H1 (cell line): ENCODE measurements at regions not wholly inside any gene's neighbourhood (a gene's known extent, or its start where the extent isn't known, plus 50 kb on each side); places are given as distances from the start of the nearest gene placed in this dataset.
A peak's percentile ranks its signal among the peaks of the same experiment; 100 is the strongest.

ENCODE experiments used
- ASH2L ChIP-seq: fragments of 200-600, 300-600 bp; sonication (generic); IDR thresholded peaks from one replicate; pipeline ENCODE4 v1.7.1; 2017; ENCODE audit warnings: low read length
- BACH1 ChIP-seq: IDR thresholded peaks from 2 replicates; pipeline ENCODE4 v1.6.1; 2012; ENCODE audit warnings: low read length, improper control_type of control experiment
- BCL11A ChIP-seq, 2 experiments: IDR thresholded peaks; one replicate each; pipeline ENCODE4 v1.6.1; 2011; ENCODE audit warnings: low read depth in 2 of 2, low read length in 2 of 2, mild to moderate bottlenecking in 2 of 2
- BRCA1 ChIP-seq: IDR thresholded peaks from 2 replicates; pipeline ENCODE4 v1.6.1; 2012; ENCODE audit warnings: low read depth, low read length, improper control_type of control experiment
- CBX8 ChIP-seq: fragments of 300-800, 300-1000 bp; sonication (generic); IDR thresholded peaks from 2 replicates; pipeline ENCODE4 v1.7.1; 2016; ENCODE audit warnings: low read depth, low read length, borderline replicate concordance
- CREB1 ChIP-seq: IDR thresholded peaks from 2 replicates; pipeline ENCODE4 v1.6.1; 2012; ENCODE audit warnings: inconsistent platforms
- EP300 ChIP-seq, 2 experiments: IDR thresholded peaks; 1 replicate in 1 of 2; 2 replicates in 1 of 2; pipeline ENCODE4 v1.6.1; 2011 to 2012; ENCODE audit warnings: low read depth in 2 of 2, low read length in 2 of 2, mild to moderate bottlenecking in 2 of 2, borderline replicate concordance in 1 of 2, inconsistent platforms in 1 of 2, moderate library complexity in 1 of 2
- FOSL1 ChIP-seq: IDR thresholded peaks from 2 replicates; pipeline ENCODE4 v1.6.1; 2011; ENCODE audit warnings: mild to moderate bottlenecking, low read depth, low read length, moderate library complexity; ENCODE audit not compliant: insufficient read depth
- KDM4A ChIP-seq: IDR thresholded peaks from one replicate; pipeline ENCODE4 v1.7.1; 2012; ENCODE audit warnings: low read depth, mild to moderate bottlenecking, moderate library complexity, low read length, inconsistent platforms; ENCODE audit not compliant: severe bottlenecking
- MAFK ChIP-seq: IDR thresholded peaks from 2 replicates; pipeline ENCODE4 v1.6.1; 2012; ENCODE audit warnings: low read depth, mild to moderate bottlenecking, improper control_type of control experiment, low read length
- RAD21 ChIP-seq, 2 experiments: IDR thresholded peaks in 1 of 2; conservative IDR thresholded peaks in 1 of 2; 2 replicates each; pipeline ENCODE4 v1.6.1; 2011; ENCODE audit warnings: low read depth in 2 of 2, low read length in 2 of 2, improper control_type of control experiment in 1 of 2, inconsistent platforms in 1 of 2, mild to moderate bottlenecking in 1 of 2, moderate library complexity in 1 of 2
- RBBP5 ChIP-seq: IDR thresholded peaks from 2 replicates; pipeline ENCODE4 v1.7.1; 2012; ENCODE audit warnings: low read depth, mild to moderate bottlenecking, inconsistent platforms, low read length, moderate library complexity, borderline replicate concordance
- SAP30 ChIP-seq: fragments of 300-600 bp; sonication (generic); IDR thresholded peaks from 2 replicates; pipeline ENCODE4 v1.7.1; 2012; ENCODE audit warnings: low read length, moderate library complexity, mild to moderate bottlenecking, inconsistent platforms; ENCODE audit not compliant: insufficient read depth, insufficient replicate concordance
- SIN3A ChIP-seq, 2 experiments: IDR thresholded peaks in 1 of 2; conservative IDR thresholded peaks in 1 of 2; 2 replicates each; pipeline ENCODE4 v1.6.1; 2011 to 2012; ENCODE audit warnings: low read length in 2 of 2, improper control_type of control experiment in 1 of 2, low read depth in 1 of 2, mild to moderate bottlenecking in 1 of 2
- SIRT6 ChIP-seq: IDR thresholded peaks from one replicate; pipeline ENCODE4 v1.7.1; 2012; ENCODE audit warnings: low read length, inconsistent platforms
- SP1 ChIP-seq: IDR thresholded peaks from 2 replicates; pipeline ENCODE4 v1.6.1; 2011; ENCODE audit warnings: low read depth, low read length
- TAF7 ChIP-seq: optimal IDR thresholded peaks from 2 replicates; pipeline ENCODE3; 2011; ENCODE audit warnings: low read depth, mild to moderate bottlenecking, inconsistent platforms, low read length, moderate library complexity, borderline replicate concordance
- TBP ChIP-seq: IDR thresholded peaks from 2 replicates; pipeline ENCODE4 v1.6.1; 2011; ENCODE audit warnings: low read depth, low read length, improper control_type of control experiment
- TEAD4 ChIP-seq: IDR thresholded peaks from 2 replicates; pipeline ENCODE4 v1.6.1; 2012; ENCODE audit warnings: low read depth, low read length, inconsistent platforms, mixed read lengths
- YY1 ChIP-seq: IDR thresholded peaks from 2 replicates; pipeline ENCODE4 v1.6.1; 2011; ENCODE audit warnings: low read depth, mild to moderate bottlenecking, low read length
- TF ChIP-seq, protein P1 (sequence below): IDR thresholded peaks from 2 replicates; pipeline ENCODE4 v1.6.1; 2012; ENCODE audit warnings: inconsistent platforms
- TF ChIP-seq, protein P2 (sequence below): IDR thresholded peaks from 2 replicates; pipeline ENCODE4 v1.6.1; 2011; ENCODE audit warnings: low read length, improper control_type of control experiment
- TF ChIP-seq, protein P3 (sequence below): IDR thresholded peaks from 2 replicates; pipeline ENCODE4 v1.6.1; 2011; ENCODE audit warnings: low read depth, mild to moderate bottlenecking, low read length; ENCODE audit not compliant: insufficient read depth

DNA sequence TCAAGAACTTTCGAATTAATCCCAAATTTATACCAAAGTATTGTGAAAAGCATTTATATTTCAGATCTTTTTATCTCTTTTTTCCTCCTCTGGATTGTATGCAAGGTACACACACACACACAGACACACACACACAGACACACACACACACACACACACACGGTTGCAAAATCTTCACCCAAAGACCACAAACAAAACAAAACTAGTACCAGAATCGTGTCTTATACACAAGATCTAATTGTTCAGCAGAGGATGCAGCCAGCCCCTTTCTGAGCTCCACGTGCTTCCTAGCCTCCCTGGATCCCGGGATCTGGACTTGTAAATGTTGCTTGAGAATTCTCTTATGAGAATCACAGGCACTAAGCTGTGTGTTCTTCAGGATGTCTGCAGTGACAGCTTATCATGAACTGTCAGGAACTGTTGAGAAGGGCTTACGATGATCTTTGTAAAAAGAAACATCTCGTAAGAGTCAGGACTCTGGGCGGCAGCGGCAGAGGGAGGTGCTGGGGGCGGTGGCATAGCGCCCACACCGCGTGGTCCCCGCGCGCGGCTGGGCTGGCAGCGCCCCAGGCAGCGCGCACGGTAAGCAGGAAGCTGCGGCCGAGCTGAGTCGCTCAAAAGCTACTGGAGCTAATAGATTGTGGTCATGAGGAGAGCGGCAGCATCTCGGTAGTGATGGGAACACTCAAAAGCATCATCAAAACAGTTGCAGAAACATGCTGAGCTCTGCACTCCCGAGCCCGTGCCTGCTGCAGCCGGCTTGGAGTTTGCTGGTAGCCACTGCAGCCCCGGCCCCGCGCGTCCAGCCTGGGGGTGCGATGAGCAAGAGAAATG is 277.6 kb downstream of the GATA3 start (continued):
- TF ChIP-seq CBX8 (no peak), CREB1 (no peak), SIN3A (conservative IDR thresholded peaks at IDR 0.05 in 1 of 2, IDR thresholded peaks at IDR 0.05 in 1 of 2; ENCODE audit: low read depth in 1 of 2, low read length in 2 of 2) (no peak), RBBP5 (no peak), KDM4A (peak; percentile 73), BCL11A (IDR thresholded peaks at IDR 0.05; ENCODE audit: low read depth in 2 of 2, low read length in 2 of 2) (no peak), TBP (no peak), TAF7 (no peak), SP1 (no peak), MAFK (no peak), ASH2L (peak; percentile 66), EP300 (IDR thresholded peaks at IDR 0.05; ENCODE audit: borderline replicate concordance in 1 of 2, low read depth in 2 of 2, low read length in 2 of 2) (no peak), YY1 (no peak), RAD21 (IDR thresholded peaks at IDR 0.05 in 1 of 2, conservative IDR thresholded peaks at IDR 0.05 in 1 of 2; ENCODE audit: low read depth in 2 of 2, low read length in 2 of 2) (no peak), TEAD4 (no peak), FOSL1 (no peak), BRCA1 (no peak), SIRT6 (no peak), BACH1 (no peak), SAP30 (no peak)
- TF ChIP-seq, protein P1, sequence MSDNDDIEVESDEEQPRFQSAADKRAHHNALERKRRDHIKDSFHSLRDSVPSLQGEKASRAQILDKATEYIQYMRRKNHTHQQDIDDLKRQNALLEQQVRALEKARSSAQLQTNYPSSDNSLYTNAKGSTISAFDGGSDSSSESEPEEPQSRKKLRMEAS, result peak; percentile 60; the same call in 1 of the 2 replicates
- TF ChIP-seq, protein P2, sequence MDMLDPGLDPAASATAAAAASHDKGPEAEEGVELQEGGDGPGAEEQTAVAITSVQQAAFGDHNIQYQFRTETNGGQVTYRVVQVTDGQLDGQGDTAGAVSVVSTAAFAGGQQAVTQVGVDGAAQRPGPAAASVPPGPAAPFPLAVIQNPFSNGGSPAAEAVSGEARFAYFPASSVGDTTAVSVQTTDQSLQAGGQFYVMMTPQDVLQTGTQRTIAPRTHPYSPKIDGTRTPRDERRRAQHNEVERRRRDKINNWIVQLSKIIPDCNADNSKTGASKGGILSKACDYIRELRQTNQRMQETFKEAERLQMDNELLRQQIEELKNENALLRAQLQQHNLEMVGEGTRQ, result no peak
- TF ChIP-seq, protein P3, sequence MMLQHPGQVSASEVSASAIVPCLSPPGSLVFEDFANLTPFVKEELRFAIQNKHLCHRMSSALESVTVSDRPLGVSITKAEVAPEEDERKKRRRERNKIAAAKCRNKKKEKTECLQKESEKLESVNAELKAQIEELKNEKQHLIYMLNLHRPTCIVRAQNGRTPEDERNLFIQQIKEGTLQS, result no peak
